ENCODE measurements at regions not wholly inside any gene's neighbourhood (a gene's known extent, or its start where the extent isn't known, plus 50 kb on each side); places are given as distances from the start of the nearest gene placed in this dataset.
A peak's percentile ranks its signal among the peaks of the same experiment; 100 is the strongest.

- no peak for TF ChIP-seq CTCF (conservative IDR thresholded peaks at IDR 0.05)
- H3K4me3 Mint-ChIP-seq, result no peak overlapping the region
- H3K36me3 Mint-ChIP-seq (ENCODE audit: low read depth), result no peaks in the 10 kb centered on the region
- H3K27ac Mint-ChIP-seq, result no peak overlapping the region
- no peaks in the 10 kb centered on the region for H3K9me3 Mint-ChIP-seq
- H3K4me3 ChIP-seq (ENCODE audit: low read length), result no peak overlapping the region
- no peak for DNase-seq
- no peaks in the 10 kb centered on the region for H3K4me1 ChIP-seq (ENCODE audit: control insufficient read depth, insufficient read depth, low read length)
- WGBS, 2 experiments (ENCODE audit: insufficient coverage in 1 of 2, insufficient read length in 1 of 2), result 93% methylated on average over 1 of the region's 1 CpG; no CpG with 5 or more reads in 1 of the 2 experiments
- no peaks in the 10 kb centered on the region for H3K36me3 ChIP-seq (ENCODE audit: control insufficient read depth, insufficient read depth, low read length)
- no peak overlapping the region for H3K27ac ChIP-seq (ENCODE audit: low read depth, low read length)
- H3K9ac ChIP-seq (ENCODE audit: extremely low read depth, low read length, poor library complexity, severe bottlenecking), result no peak overlapping the region
- H3K9me3 ChIP-seq (ENCODE audit: control insufficient read depth, low read length), result no peaks in the 10 kb centered on the region
- no peaks in the 10 kb centered on the region for H3K27me3 ChIP-seq (ENCODE audit: control insufficient read depth, insufficient read depth, low read length, poor library complexity, severe bottlenecking)
- peaks cover 2% of the 10 kb centered on the region for H3K27me3 Mint-ChIP-seq (ENCODE audit: insufficient read depth)
- no peaks in the 10 kb centered on the region for H3K4me1 Mint-ChIP-seq
Measured at GRCh38 chr20:40893610-40894236, 134.9 kb upstream of the TOP1 start.

GRCh38 chr20:40894237-40894630 is 134.4 kb upstream of the TOP1 start:
- no peaks in the 10 kb centered on the region for H3K9me3 Mint-ChIP-seq
- Histone ChIP-seq H3K4me3 (ENCODE audit: low read length) (no peak overlapping the region), H3K9ac (ENCODE audit: extremely low read depth, low read length, poor library complexity, severe bottlenecking) (no peak overlapping the region), H3K27me3 (ENCODE audit: control insufficient read depth, insufficient read depth, low read length, poor library complexity, severe bottlenecking) (no peaks in the 10 kb centered on the region), H3K36me3 (ENCODE audit: control insufficient read depth, insufficient read depth, low read length) (no peaks in the 10 kb centered on the region), H3K9me3 (ENCODE audit: control insufficient read depth, low read length) (no peaks in the 10 kb centered on the region), H3K27ac (ENCODE audit: low read depth, low read length) (no peak overlapping the region), H3K4me1 (ENCODE audit: control insufficient read depth, insufficient read depth, low read length) (no peaks in the 10 kb centered on the region)
- no peak overlapping the region for H3K4me3 Mint-ChIP-seq
- 100% methylated on average over 1 of the region's 1 CpG; no CpG with 5 or more reads in 1 of the 2 experiments for WGBS, 2 experiments (ENCODE audit: insufficient coverage in 1 of 2, insufficient read length in 1 of 2)
- peaks cover 2% of the 10 kb centered on the region for H3K27me3 Mint-ChIP-seq (ENCODE audit: insufficient read depth)
- no peak overlapping the region for H3K27ac Mint-ChIP-seq
- no peaks in the 10 kb centered on the region for H3K36me3 Mint-ChIP-seq (ENCODE audit: low read depth)
- peak; percentile 3 for DNase-seq
- no peaks in the 10 kb centered on the region for H3K4me1 Mint-ChIP-seq
- TF ChIP-seq CTCF (conservative IDR thresholded peaks at IDR 0.05), result no peak

- no peak overlapping the region for H3K9ac ChIP-seq (ENCODE audit: extremely low read depth, low read length, poor library complexity, severe bottlenecking)
- no peaks in the 10 kb centered on the region for H3K4me1 ChIP-seq (ENCODE audit: control insufficient read depth, insufficient read depth, low read length)
- Mint-ChIP-seq H3K4me3 (no peak overlapping the region), H3K36me3 (ENCODE audit: low read depth) (no peaks in the 10 kb centered on the region), H3K9me3 (no peaks in the 10 kb centered on the region), H3K27ac (no peak overlapping the region), H3K4me1 (no peaks in the 10 kb centered on the region), H3K27me3 (ENCODE audit: insufficient read depth) (peaks cover 2% of the 10 kb centered on the region)
- H3K27me3 ChIP-seq (ENCODE audit: control insufficient read depth, insufficient read depth, low read length, poor library complexity, severe bottlenecking), result no peaks in the 10 kb centered on the region
- no peaks in the 10 kb centered on the region for H3K9me3 ChIP-seq (ENCODE audit: control insufficient read depth, low read length)
- WGBS, 2 experiments (ENCODE audit: insufficient coverage in 1 of 2, insufficient read length in 1 of 2), result 57 to 60% methylated on average over 3 of the region's 3 CpGs
- no peak overlapping the region for H3K27ac ChIP-seq (ENCODE audit: low read depth, low read length)
- no peak overlapping the region for H3K4me3 ChIP-seq (ENCODE audit: low read length)
- no peak for TF ChIP-seq CTCF (conservative IDR thresholded peaks at IDR 0.05)
- H3K36me3 ChIP-seq (ENCODE audit: control insufficient read depth, insufficient read depth, low read length), result no peaks in the 10 kb centered on the region
- peak; percentile 15 for DNase-seq
Measured at GRCh38 chr20:40895182-40895581, 133.4 kb upstream of the TOP1 start.
